ENCODE measurements at regions not wholly inside any gene's neighbourhood (a gene's known extent, or its start where the extent isn't known, plus 50 kb on each side); places are given as distances from the start of the nearest gene placed in this dataset.

DNA sequence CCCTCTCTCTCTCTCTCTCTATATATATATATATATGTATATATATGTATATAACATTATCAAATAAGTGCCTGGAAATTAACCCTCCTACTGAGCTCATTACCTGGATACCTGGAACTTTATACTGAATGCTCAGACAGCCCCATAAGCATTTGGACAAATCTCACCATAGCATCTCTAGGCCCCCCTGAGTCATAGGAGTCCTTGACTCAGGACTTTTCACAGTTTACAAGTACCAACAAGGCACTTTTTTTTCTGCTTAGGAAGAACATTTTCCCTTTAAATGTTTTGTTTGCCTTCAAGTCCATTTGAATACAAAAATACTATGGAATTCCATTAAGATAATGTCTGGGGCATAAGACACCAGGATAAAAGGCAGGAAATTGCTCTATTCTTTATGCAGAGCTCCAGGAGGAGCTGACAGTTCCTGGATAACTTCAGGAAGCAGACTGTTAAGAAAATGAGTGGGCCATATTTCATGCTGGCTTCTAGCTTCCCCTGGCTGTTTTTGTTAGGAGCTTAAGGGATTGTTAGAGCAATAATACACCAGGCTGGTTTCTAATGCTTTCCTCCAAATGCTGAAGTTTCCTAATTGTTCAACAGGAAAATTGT is 171.7 kb upstream of the ASIC2 start:
- intact Hi-C loops (cut with DNase I) = no loop called here
- H3K9me3 ChIP-seq = no peaks in the 10 kb centered on the region
- no peak overlapping the region for H3K4me3 ChIP-seq (replicated peaks in 1 of 3)
- no peaks in the 10 kb centered on the region for H3K27me3 ChIP-seq
- H3K36me3 ChIP-seq = no peaks in the 10 kb centered on the region
- H3K27ac ChIP-seq = no peak overlapping the region
- no peak for DNase-seq
- TF ChIP-seq POLR2A (IDR thresholded peaks at IDR 0.05) = no peak
- TF ChIP-seq, protein P1, sequence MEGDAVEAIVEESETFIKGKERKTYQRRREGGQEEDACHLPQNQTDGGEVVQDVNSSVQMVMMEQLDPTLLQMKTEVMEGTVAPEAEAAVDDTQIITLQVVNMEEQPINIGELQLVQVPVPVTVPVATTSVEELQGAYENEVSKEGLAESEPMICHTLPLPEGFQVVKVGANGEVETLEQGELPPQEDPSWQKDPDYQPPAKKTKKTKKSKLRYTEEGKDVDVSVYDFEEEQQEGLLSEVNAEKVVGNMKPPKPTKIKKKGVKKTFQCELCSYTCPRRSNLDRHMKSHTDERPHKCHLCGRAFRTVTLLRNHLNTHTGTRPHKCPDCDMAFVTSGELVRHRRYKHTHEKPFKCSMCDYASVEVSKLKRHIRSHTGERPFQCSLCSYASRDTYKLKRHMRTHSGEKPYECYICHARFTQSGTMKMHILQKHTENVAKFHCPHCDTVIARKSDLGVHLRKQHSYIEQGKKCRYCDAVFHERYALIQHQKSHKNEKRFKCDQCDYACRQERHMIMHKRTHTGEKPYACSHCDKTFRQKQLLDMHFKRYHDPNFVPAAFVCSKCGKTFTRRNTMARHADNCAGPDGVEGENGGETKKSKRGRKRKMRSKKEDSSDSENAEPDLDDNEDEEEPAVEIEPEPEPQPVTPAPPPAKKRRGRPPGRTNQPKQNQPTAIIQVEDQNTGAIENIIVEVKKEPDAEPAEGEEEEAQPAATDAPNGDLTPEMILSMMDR (IDR thresholded peaks at IDR 0.05) = no peak
- no peaks in the 10 kb centered on the region for H3K4me1 ChIP-seq

DNA sequence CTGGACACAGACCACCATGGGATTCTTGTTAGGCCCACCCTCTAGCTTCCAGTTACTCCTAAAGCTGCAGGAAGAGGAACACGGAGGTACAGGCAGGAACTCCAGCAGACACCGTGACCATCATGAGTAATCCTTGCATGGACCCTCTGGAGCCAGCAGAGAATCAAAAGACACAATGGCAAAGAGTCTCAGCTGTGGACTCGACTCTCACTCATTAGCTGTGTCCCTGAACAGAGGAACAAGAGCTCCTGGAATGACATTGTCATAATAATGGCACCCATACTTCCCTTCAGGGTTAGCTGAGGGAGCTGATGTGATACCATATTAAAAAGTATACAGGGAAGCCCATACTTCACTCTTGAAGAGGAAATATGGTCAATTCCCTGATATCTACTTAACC is 176.3 kb upstream of the ASIC2 start:
- DNase-seq = no peak
- Histone ChIP-seq H3K27ac (no peak overlapping the region), H3K9me3 (no peaks in the 10 kb centered on the region), H3K4me1 (no peaks in the 10 kb centered on the region), H3K27me3 (no peaks in the 10 kb centered on the region), H3K4me3 (replicated peaks in 1 of 3) (no peak overlapping the region), H3K36me3 (no peaks in the 10 kb centered on the region)
- no peak for TF ChIP-seq POLR2A (IDR thresholded peaks at IDR 0.05)
- TF ChIP-seq, protein P1 (IDR thresholded peaks at IDR 0.05) = no peak
- WGBS, 2 donors = 71 to 91% methylated on average over 2 to 3 of the region's 3 CpGs
- intact Hi-C loops (cut with DNase I) = no loop called here

DNA sequence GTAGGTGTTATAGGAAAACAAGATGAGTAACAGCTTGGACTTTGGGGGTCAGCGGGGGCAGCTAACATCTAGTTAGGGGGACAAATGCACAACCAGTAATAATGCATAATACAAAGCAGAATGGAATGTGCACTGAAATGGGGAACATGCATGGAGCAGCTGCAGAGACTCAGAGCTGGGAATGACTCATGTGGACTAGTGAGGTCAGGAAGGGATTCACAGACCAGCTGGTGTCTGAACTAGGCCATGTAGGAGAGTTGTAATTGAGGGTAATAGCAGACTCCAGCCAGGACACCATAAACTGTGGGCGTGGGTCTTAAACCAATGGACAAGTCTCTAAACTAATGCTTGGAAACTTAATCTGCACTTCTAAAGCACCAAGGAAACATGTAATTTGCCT is 176.8 kb upstream of the ASIC2 start:
- Histone ChIP-seq H3K9me3 (no peaks in the 10 kb centered on the region), H3K36me3 (no peaks in the 10 kb centered on the region), H3K27ac (no peak overlapping the region), H3K4me3 (replicated peaks in 1 of 3) (no peak overlapping the region), H3K27me3 (no peaks in the 10 kb centered on the region), H3K4me1 (no peaks in the 10 kb centered on the region)
- intact Hi-C loops (cut with DNase I) = no loop called here
- 84 to 90% methylated on average over 2 of the region's 2 CpGs for WGBS, 2 donors
- TF ChIP-seq, protein P1 (IDR thresholded peaks at IDR 0.05) = no peak
- no peak for TF ChIP-seq POLR2A (IDR thresholded peaks at IDR 0.05)
- no peak for DNase-seq

DNA sequence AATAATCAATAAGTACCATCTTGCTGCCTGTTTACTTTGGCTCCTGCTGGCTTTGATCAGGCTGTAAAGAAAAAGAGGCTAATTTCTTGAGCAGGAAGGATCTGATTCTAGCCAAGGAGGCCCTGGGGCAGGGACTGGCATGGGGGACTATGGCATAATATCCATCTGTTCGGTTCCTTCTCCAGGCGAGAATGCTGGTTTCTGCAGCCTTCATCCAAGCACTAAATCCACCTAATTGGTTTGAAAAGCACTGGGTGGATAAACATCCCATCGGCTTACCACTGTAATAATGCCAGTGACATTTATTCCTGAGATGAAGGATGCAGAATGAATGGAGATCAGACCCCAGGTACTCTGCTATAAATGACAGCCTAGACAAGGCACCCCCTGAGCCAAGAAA is 180.0 kb upstream of the ASIC2 start:
- Histone ChIP-seq H3K9me3 (no peaks in the 10 kb centered on the region), H3K27me3 (no peaks in the 10 kb centered on the region), H3K4me3 (replicated peaks in 1 of 3) (no peak overlapping the region), H3K27ac (no peak overlapping the region), H3K4me1 (no peaks in the 10 kb centered on the region), H3K36me3 (no peaks in the 10 kb centered on the region)
- TF ChIP-seq, protein P1 (IDR thresholded peaks at IDR 0.05) = no peak
- TF ChIP-seq POLR2A (IDR thresholded peaks at IDR 0.05) = no peak
- intact Hi-C loops (cut with DNase I) = no loop called here
- WGBS, 2 donors = 67 to 84% methylated on average over 3 of the region's 3 CpGs
- DNase-seq = no peak

DNA sequence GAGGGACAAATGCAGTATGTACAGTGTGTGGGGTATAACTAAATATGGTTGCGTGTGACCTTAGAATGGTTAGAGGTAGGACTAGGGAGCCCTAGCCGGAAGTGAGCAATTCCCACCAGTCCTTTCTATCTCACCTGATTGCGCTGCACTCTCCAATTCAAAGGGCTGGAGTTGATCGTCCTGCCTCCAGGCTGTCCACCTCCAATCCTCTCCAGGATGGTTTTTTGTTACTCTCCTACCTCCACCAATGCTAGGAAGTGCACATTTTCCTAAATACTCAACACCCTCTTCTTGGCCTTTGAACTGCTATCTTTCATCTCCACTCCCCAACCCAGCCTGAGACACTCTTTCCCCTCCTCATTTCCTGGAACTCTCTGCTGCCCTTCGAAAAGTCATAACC is 181.7 kb upstream of the ASIC2 start:
- H3K27me3 ChIP-seq = no peaks in the 10 kb centered on the region
- H3K4me3 ChIP-seq (replicated peaks in 1 of 3) = no peak overlapping the region
- H3K36me3 ChIP-seq = no peaks in the 10 kb centered on the region
- no peaks in the 10 kb centered on the region for H3K9me3 ChIP-seq
- TF ChIP-seq, protein P1 (IDR thresholded peaks at IDR 0.05) = no peak
- no peak for TF ChIP-seq POLR2A (IDR thresholded peaks at IDR 0.05)
- no peaks in the 10 kb centered on the region for H3K4me1 ChIP-seq
- 77 to 82% methylated on average over 5 of the region's 5 CpGs for WGBS, 2 donors
- H3K27ac ChIP-seq = no peak overlapping the region
- intact Hi-C loops (cut with DNase I) = no loop called here
- no peak for DNase-seq
